ENCODE measurements at regions not wholly inside any gene's neighbourhood (a gene's known extent, or its start where the extent isn't known, plus 50 kb on each side); places are given as distances from the start of the nearest gene placed in this dataset.

DNA sequence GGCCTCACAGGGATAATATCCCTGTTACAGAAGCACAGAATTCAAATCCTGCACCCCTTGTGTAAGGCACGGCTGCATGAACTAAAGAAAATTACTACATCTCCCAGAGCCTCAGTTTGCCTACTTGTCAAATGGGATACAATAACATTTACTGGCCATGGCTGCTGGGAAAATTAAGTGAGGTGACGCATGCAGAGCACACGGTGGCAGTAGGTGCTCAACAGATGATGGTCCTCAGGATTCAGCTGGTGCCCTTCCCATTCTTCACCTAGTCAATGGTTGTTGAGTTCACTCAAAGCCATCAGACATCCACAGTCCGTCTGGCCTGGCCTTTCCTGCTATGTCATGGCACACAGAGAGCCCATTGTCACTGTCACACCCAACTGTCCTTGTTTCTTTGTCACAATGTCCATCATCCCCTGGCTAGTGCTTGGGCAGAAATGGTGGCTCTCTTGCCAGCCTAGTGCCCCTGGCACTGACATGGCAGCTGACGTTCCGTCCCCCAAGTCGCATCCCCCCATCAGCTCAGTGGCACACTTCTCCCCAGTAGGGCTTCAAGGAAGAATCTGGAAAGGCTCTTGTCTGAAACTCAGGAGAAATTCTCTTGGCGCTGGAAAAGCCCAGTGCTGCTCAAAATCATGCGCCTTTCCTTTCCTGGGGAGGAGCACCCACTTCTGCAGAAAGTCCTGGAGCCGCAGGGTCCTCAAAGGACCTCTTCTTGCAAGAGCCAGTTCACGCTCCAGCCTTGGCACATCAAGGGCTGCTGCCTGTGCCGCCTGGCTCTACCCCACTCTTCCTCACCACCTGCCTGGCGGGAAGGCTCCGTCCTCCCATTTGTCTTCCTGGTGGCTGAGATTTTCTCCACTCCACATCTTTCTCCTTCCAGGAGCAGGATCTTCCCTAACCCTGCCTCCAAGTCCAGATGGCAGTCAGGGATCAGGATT lies 55.9 kb upstream of the SLC66A3 start:
- TF ChIP-seq, protein P1, sequence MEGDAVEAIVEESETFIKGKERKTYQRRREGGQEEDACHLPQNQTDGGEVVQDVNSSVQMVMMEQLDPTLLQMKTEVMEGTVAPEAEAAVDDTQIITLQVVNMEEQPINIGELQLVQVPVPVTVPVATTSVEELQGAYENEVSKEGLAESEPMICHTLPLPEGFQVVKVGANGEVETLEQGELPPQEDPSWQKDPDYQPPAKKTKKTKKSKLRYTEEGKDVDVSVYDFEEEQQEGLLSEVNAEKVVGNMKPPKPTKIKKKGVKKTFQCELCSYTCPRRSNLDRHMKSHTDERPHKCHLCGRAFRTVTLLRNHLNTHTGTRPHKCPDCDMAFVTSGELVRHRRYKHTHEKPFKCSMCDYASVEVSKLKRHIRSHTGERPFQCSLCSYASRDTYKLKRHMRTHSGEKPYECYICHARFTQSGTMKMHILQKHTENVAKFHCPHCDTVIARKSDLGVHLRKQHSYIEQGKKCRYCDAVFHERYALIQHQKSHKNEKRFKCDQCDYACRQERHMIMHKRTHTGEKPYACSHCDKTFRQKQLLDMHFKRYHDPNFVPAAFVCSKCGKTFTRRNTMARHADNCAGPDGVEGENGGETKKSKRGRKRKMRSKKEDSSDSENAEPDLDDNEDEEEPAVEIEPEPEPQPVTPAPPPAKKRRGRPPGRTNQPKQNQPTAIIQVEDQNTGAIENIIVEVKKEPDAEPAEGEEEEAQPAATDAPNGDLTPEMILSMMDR (IDR thresholded peaks at IDR 0.05): no peak
- no peak for TF ChIP-seq POLR2A (IDR thresholded peaks at IDR 0.05)

Data from heart left ventricle (tissue), 13 donors.